SK-N-DZ (cell line): ENCODE measurements at regions not wholly inside any gene's neighbourhood (a gene's known extent, or its start where the extent isn't known, plus 50 kb on each side); places are given as distances from the start of the nearest gene placed in this dataset.
"Not testable (repeated sequence)": the region's sequence is repeated elsewhere in the genome, so short reads cannot be mapped to it uniquely, and the experiment has no call there.

Source experiments
- DNase-seq: peaks from one replicate; pipeline ENCODE4 v3.0.0-alpha.2; 2015; ENCODE audit warnings: low spot score

DNA sequence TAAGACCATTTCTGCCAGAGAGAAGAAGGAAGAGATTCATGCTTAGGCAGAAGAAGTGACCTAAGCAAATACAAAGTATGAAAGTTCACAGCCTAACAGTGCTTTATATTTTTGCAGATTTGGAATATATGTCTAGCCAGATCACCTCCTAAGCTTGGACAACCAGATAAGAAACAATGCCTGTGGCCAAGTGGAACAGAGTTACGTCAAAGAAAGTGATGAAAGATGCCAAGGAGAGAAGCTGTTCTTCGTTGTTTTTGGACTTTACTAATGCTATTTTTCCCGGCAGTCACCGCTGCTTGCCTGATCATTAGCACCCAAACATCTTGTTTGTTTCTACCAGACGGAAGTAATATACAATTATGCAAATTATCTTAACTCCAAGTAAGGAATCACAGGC, 489.2 kb upstream of the C1orf87 start:
- DNase-seq = no peak

GRCh38 chr1:60560701-60561100, 487.1 kb upstream of the C1orf87 start:
- no peak for DNase-seq

GRCh38 chr1:60558236-60558635, 484.7 kb upstream of the C1orf87 start:
- no peak for DNase-seq

- no peak for DNase-seq
Observed at GRCh38 chr1:60553730-60554129, 480.2 kb upstream of the C1orf87 start.

- peak; percentile 10 for DNase-seq
Observed at GRCh38 chr1:60547821-60548220, 474.3 kb upstream of the C1orf87 start.

DNA sequence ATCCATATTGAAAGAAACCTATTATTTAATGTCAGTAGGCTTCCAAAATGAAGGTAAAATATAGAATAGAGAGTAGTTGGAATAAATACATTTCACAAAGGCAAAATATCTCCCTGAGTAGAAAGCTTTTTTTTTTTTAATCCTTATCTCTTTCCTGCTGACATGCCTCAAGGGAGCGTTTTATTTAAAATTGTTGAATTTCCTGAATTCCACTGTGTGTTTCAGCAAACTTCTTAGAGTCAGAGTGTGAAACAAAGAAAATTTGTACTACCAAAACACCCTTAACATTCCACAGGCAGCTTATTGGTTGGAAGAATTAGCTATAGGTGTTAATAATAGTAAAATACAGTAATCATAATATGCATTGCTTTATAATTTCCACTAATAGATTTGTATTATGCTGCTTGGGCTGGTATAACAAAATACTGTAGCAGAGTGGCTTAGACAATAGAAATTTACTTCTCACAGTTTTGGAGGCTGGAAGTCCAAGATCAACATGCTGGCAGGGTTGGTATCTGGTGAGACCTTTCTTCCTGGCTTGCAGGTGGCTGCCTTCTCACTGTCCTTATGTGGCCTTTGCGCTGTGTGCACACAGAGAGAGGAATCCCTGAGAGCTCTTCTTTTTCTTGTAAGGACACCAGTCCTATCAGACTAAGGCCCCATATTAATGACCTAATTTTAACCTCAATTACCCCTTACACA, 468.4 kb upstream of the C1orf87 start:
- DNase-seq = no peak

DNA sequence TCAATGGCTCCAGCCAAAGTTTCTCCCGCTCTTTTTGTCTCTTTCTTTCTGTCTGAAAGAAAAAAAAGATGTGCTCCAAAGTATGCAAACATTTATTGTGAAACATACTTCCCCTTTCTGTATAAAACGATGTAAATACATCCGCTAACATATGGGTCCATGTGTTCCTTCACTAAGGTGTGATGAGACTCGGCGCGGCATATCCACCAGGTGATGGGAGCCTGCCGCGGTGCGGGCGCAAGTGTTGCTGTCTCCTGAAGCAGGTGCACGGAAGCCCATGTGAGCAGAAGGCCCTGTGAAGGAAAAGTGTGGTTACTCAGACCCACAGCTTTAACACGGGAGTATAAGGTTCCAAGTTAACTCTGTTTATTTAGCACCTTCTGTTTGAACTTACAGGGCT, 466.6 kb upstream of the C1orf87 start:
- DNase-seq = no peak

- DNase-seq = no peak
Observed at GRCh38 chr1:60535713-60536112, 462.1 kb upstream of the C1orf87 start.

DNA sequence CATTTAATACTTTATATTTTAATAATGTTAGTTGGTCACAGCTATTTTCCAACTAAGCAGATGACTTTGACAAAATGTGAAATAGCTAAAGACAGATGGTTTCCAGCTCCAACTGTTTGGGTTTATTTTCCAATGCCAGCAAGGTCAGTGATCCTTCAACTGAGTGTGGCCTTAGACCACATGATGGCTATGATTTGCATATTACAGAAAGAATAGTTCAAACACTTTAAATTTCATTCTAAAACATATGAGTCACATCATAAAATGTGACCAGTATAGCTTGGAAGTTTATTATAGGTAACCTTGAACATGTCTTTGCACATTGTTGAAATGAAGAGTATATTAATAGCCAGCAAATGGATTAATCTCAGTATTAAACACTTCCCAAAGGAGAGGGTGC, 454.0 kb upstream of the C1orf87 start:
- DNase-seq = no peak

DNA sequence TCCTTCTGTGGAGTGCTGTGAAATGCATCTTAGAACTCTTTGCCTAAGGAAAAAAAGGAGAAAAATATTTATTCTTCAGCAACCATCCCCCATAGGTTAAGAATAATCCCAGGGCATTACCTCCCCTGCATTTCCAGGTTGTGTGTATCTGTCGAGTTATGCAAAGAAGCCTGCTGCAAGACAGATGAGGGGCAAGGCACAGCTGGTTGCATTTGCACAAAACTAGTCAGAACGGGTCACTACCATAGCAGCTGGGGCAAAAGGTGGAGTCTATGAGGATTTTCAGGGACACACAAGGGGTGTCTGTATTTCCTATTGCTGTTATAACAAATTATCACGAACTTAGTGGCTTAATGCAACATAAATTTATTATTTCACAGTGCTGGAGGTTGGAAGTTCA, 443.4 kb upstream of the C1orf87 start:
- DNase-seq = no peak

- DNase-seq = no peak
Observed at GRCh38 chr1:60510162-60510561, 436.6 kb upstream of the C1orf87 start.

DNA sequence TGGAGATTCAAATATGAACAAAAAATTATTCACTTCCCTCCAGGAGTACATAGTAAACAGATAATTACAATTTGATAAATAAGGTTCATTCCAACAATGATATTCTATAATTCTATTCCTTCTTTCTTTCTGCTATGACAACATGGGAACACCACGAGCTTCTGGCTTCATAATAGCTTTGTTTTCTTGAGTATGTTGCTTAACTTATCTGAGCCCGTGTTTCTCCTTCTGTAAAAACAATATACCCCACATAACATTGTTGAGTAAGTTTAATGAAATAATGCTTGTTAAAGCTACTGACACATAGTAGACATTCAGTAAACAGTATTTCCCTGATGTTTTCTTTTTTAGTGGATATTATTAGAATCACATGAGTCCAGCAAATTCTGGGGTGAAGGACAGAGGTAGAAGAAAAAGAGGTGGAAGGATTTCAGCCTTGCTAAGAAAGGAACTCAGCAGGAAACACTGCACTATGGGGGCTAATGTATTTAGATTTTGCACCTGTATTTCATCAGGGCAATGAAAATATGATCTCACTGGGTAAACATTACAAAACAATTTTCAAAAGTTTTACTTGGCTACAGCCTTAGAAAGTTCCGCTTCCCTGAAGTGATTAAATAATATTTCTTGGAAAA, 430.8 kb upstream of the C1orf87 start:
- no peak for DNase-seq

DNA sequence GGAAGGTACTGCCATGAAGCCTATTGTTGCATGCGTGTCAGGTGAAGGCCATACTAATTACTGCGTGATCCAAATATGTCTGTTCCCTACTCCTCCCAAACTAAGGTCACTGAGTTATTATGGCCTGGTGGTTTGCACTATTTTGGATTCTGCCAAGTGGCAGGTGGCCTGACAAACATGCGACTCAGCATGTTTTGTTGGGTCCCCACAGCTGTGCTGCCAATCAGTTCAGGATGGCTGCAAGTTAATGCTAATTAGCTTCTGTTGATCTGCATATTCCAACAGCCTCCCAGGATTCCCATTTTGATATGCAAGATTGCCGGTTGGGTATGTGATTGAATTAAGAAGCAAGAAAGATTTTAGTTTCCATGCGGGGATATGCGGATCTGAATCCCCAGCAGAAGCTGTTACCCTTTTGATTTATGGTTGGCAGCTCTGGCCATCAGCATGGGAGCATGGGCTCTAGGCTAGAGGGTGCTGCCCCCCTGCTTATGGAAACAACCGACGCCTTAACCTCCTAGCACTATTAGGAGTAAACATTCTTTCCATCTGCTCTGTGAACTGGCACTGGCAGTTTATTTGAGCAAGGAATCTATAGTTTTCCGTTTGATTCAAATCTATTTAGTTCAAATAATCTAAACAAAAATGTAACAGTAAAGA, 429.8 kb upstream of the C1orf87 start:
- DNase-seq = no peak

GRCh38 chr1:60502506-60502905, 428.9 kb upstream of the C1orf87 start:
- no peak for DNase-seq

DNA sequence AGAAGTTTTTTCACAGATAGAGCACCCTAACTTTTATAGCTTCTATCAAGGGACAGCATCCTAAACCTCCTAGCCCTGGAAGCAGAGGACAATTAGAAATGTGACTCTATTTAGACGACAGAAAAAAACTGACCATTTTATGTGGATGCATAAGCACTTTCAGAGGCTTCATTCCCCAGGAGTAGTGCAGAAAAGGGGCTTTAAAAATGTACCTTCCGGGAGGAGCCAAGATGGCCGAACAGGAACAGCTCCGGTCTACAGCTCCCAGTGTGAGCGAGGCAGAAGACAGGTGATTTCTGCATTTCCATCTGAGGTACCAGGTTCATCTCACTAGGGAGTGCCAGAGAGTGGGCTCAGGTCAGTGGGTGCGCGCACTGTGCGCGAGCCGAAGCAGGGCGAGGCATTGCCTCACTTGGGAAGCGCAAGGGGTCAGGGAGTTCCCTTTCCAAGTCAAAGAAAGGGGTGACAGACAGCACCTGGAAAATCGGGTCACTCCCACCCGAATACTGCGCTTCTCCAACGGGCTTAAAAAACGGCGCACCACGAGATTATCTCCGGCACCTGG, 416.4 kb upstream of the C1orf87 start:
- not testable (repeated sequence) for DNase-seq

GRCh38 chr1:60488847-60489246, 415.3 kb upstream of the C1orf87 start:
- DNase-seq = no peak

GRCh38 chr1:60487565-60488345, 414.2 kb upstream of the C1orf87 start:
- no peak for DNase-seq

GRCh38 chr1:60483509-60483908, 409.9 kb upstream of the C1orf87 start:
- no peak for DNase-seq

DNA sequence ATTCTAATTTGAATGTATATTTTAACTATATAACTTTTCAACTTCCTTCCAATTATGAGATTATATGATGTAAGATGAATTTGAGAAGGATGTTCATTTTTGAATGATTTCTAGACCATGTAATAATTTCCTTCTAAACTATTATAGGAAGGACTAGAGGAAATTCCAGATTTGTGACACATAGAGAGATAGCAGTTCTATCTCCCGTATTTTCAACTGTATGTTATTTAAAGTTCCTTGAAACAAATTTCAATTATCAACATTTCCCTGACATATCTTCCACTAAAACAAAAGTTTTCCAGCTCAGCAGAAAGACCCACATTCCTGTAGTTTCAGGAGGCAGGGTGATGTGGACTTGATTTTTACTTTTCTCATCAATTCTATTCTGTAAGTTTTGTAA, 396.7 kb upstream of the C1orf87 start:
- no peak for DNase-seq

GRCh38 chr1:60463786-60464185, 390.2 kb upstream of the C1orf87 start:
- no peak for DNase-seq

DNA sequence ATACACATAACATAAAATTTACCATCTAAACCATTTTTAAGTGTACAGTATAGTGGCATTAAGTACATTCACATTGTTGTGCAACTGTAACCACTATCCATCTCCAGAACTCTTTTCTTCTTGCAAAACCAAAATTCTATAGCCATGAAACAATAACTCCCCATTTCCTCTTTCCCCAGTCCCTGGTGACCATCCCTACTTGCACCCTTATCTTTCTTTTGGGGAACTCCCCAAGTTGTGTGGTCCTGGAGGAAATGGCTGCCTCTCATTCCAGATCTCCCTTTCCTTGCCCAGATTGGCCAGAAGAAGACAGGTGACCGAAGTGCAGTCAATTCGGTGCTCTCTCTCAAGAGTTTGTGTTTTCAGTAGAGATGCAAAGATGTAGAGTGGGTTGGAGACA, 389.6 kb upstream of the C1orf87 start:
- DNase-seq = no peak
